Suppressor macrophage (primary cell): ENCODE measurements at regions not wholly inside any gene's neighbourhood (a gene's known extent, or its start where the extent isn't known, plus 50 kb on each side); places are given as distances from the start of the nearest gene placed in this dataset.
"Not testable (repeated sequence)": the region's sequence is repeated elsewhere in the genome, so short reads cannot be mapped to it uniquely, and the experiment has no call there.

Experiments
- DNase-seq, 4 experiments: peaks; one replicate each; pipeline ENCODE4 v3.0.0-alpha.2; 2020 to 2022

- DNase-seq, result no peak
Observed at GRCh38 chr6:112939563-112939962, 592.4 kb downstream of the RFPL4B start.

GRCh38 chr6:112941613-112942012 lies 594.5 kb downstream of the RFPL4B start:
- DNase-seq, result no peak

DNA sequence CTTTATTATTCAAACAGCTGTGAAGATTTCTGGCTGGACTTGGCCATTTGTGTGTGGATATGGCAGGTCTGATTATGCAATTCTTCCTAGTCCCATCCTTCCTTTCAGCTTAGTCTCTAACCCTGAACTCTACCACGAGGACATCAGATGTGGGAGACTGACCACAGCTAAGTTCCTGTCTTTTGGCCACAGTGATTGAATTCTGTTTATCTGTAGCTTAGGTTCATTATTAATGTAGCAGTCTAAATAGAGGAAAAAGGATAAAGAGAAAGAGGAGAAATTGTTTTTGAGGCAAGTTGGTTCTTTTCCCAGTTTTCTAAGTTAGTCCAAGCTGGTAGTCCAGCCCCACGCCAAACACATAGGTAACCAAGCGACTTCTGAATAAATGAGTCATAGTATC lies 598.9 kb downstream of the RFPL4B start:
- DNase-seq, result peak in 1 of 4 experiments; percentile 1

DNA sequence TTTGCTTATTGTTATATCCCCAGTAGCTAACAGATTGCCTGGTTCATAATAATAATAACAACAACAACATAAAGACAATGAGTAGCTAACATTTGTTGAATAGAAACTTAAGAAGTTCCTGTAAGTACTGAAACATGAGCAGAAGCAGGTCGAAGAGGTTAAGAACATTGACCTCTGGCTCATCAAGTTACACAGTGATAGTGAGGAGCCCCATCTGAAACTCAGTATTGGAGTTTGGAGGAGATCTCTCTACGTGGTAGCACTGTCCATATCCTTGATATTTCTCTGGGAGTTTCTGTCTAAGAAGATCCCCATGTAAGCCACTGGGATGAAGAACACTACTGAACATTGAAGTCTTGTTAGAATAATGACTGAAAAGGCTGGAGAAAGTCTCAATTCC lies 600.4 kb downstream of the RFPL4B start:
- DNase-seq, result no peak

GRCh38 chr6:112951829-112952228 lies 604.7 kb downstream of the RFPL4B start:
- no peak for DNase-seq

DNA sequence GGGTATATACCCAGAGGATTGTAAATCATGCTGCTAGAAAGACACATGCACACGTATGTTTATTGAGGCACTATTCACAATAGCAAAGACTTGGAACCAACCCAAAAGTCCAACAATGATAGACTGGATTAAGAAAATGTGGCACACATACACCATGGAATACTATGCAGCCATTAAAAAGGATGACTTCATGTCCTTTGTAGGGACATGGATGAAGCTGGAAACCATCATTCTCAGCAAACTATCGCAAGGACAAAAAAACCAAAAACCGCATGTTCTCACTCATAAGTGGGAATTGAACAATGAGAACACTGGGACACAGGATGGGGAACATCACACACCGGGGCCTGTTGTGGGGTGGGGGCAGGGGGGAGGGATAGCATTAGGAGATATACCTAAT lies 608.6 kb downstream of the RFPL4B start:
- DNase-seq, result not testable (repeated sequence)

DNA sequence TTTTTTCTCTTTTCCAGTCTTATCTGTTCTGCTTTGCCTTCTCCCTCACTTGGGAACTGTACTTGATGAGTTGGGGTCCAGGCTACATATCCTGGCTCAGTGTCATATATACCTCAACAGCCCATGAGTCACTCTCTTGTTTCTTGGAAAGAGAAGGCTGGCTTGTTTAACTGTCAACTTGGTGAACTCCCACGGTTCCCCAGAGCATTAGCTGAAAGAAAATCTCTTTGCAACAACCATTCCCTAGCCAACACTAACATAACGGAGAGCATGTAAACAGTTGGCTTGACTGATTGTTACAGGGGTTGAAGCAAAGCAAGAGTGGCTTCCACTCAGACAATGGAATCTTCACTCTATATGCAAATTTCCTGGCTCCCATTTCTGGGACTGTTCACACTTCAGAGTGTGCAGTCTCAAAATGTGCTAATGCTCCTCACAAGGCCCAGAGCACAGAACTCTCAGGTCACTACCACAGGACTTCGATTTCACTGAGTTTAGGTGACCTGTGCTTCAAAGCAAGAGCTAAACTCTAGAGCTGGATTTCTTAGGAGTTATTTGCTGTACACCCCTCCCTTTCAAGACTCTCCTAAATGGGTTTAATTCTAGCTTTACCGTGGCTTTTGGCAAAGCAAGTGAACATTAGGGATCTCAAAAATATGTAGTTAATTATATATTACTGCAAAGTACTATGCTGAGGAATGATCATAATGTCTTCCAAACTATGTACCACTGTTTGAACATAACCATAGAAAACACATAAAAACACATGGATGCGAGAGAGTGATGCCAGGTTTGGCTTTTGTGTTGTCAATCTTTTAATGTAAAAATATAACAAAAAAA lies 609.8 kb downstream of the RFPL4B start:
- no peak for DNase-seq

- DNase-seq, result no peak
Observed at GRCh38 chr6:112957536-112957916, 610.4 kb downstream of the RFPL4B start.

DNA sequence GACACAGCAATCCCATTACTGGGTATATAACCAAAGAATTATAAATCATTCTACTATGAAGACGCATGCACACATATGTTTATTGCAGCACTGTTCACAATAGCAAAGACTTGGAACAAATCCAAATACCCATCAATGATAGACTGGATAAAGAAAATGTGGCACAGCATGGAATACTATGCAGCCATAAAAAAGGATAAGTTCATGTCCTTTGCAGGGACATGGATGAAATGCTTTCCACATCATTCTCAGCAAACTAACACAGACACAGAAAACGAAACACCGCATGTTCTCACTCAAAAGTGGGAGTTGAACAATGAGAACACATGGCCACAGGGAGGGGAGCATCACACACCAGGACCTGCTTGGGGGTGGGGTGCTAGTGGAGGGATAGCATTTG lies 613.0 kb downstream of the RFPL4B start:
- DNase-seq, result not testable (repeated sequence)

- no peak for DNase-seq
Observed at GRCh38 chr6:112967974-112968373, 620.8 kb downstream of the RFPL4B start.

DNA sequence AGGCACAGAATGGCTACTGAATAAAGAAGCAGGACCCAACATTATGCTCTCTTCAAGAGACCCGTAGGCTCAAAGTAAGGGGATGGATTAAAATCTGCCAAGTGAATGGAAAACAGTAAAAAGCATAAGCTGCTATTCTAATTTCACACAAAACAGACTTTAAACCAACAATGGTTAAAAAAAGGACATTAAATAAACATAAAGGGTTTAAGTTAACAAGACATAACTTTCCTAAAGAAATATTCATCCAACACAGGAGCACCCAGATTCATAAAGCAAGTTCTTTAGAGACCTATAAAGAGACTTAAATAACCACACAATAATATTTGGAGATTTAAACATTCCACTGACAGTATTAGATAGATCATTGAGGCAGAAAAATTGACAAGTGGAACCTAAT lies 624.5 kb downstream of the RFPL4B start:
- no peak for DNase-seq

- DNase-seq, result not testable (repeated sequence)
Observed at GRCh38 chr6:112974931-112975330, 627.8 kb downstream of the RFPL4B start.

GRCh38 chr6:112976579-112976978 lies 629.4 kb downstream of the RFPL4B start:
- not testable (repeated sequence) for DNase-seq

GRCh38 chr6:112979830-112980229 lies 632.7 kb downstream of the RFPL4B start:
- no peak for DNase-seq

- no peak for DNase-seq
Observed at GRCh38 chr6:112980676-112981075, 633.5 kb downstream of the RFPL4B start.

DNA sequence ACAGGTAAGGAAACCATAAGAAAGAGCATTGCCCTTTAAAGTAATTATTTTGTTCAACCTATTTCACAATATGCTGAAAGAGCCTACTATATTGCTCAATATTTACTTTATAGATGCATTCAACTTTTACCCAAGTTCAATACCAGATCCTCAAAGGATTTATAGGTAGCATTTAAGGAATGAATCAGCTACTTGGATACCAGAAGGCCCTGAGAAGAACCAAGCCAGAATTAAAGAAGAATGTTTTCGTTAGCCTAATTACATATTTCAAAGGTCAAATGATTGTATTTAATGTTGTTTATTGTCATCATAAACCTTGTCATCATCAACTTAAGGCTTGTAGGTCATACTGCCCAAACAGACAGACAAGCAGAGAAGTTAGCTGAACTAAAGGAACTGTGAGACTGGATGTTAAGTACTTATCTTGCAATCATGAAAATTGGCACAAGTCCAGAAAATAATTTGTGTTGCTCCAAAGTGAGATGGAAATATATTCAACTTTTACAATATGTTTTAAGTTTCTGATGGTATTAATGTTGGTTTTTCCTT lies 636.7 kb downstream of the RFPL4B start:
- no peak for DNase-seq

GRCh38 chr6:112984899-112985298 lies 637.8 kb downstream of the RFPL4B start:
- DNase-seq, result no peak

- no peak for DNase-seq
Observed at GRCh38 chr6:112986321-112986720, 639.2 kb downstream of the RFPL4B start.

GRCh38 chr6:112988748-112989147 lies 641.6 kb downstream of the RFPL4B start:
- DNase-seq, result no peak

- DNase-seq, result no peak
Observed at GRCh38 chr6:112990971-112991370, 643.8 kb downstream of the RFPL4B start.

DNA sequence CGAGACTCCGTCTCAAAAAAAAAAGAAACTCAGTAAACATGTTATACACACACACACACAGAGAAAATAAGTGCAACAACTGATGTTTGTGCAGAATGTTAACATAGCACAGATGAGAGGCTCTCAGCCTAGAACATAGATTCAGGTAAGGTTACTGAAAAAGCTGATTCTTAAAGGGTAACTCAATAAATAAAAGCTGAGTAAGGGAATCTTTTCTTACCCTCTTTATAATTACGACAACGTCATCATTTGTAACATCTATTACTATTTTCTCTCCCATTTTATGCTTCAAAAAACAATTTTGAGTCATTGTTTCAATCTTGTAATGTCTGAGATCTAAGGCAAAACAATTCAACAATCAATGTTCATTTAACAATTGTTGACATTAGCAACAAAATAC lies 644.8 kb downstream of the RFPL4B start:
- DNase-seq, result no peak

- no peak for DNase-seq
Observed at GRCh38 chr6:112997421-112998085, 650.4 kb downstream of the RFPL4B start.

GRCh38 chr6:113004054-113004453 lies 656.9 kb downstream of the RFPL4B start:
- DNase-seq, result no peak
